ENCODE measurements at regions not wholly inside any gene's neighbourhood (a gene's known extent, or its start where the extent isn't known, plus 50 kb on each side); places are given as distances from the start of the nearest gene placed in this dataset.

DNA sequence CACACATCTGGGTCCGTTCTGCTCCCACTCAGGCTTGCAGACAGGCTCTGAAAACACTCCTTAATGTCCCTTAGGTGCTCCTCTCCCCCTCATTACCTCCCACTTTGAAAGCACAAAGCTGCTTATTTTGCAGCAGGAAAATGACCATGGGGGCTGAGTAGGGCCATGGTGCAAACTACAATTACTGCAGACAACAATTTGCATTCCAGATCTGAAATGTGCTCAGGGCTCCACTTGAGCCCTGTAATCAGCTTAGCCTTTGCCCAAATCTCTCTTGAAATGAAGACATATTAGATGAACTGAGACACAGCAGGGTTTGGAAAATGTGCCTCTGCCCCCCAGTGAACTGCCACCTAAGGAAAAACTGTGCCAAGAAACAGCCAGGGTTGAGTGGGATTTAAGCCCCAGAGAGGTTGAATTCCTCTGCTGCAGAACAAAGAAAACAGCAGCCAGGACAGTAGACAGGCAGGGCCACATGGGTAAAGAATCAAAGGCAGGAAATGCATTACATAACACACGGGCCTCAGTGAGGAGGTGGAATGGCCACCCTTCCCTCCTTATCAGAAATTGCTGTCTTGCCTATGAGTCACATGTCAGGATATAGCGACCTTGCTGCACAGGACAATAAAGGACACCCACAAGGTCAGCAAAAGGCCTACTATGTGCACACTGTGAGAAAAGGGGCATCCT is 126.8 kb upstream of the ARHGEF3 start:
- TF ChIP-seq POLR2A (IDR thresholded peaks at IDR 0.05; ENCODE audit: low read depth, low read length) (no peak), BHLHE40 (IDR thresholded peaks at IDR 0.05; ENCODE audit: low read depth, low read length) (no peak), MAZ (IDR thresholded peaks at IDR 0.05; ENCODE audit: borderline replicate concordance, low read depth, low read length) (no peak)
- TF ChIP-seq, protein P1, sequence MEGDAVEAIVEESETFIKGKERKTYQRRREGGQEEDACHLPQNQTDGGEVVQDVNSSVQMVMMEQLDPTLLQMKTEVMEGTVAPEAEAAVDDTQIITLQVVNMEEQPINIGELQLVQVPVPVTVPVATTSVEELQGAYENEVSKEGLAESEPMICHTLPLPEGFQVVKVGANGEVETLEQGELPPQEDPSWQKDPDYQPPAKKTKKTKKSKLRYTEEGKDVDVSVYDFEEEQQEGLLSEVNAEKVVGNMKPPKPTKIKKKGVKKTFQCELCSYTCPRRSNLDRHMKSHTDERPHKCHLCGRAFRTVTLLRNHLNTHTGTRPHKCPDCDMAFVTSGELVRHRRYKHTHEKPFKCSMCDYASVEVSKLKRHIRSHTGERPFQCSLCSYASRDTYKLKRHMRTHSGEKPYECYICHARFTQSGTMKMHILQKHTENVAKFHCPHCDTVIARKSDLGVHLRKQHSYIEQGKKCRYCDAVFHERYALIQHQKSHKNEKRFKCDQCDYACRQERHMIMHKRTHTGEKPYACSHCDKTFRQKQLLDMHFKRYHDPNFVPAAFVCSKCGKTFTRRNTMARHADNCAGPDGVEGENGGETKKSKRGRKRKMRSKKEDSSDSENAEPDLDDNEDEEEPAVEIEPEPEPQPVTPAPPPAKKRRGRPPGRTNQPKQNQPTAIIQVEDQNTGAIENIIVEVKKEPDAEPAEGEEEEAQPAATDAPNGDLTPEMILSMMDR (conservative IDR thresholded peaks at IDR 0.05; ENCODE audit: low read depth, low read length) = no peak
